Astrocyte of the spinal cord (primary cell): ENCODE measurements at regions not wholly inside any gene's neighbourhood (a gene's known extent, or its start where the extent isn't known, plus 50 kb on each side); places are given as distances from the start of the nearest gene placed in this dataset.
"Not testable (repeated sequence)": the region's sequence is repeated elsewhere in the genome, so short reads cannot be mapped to it uniquely, and the experiment has no call there.

ENCODE experiments used
- DNase-seq: peaks from one replicate; pipeline ENCODE4 v3.0.0; 2011; ENCODE audit warnings: low read depth, low spot score
- H3K4me3 ChIP-seq: 2 replicates; pipeline ENCODE4 v1.5.1; 2011; ENCODE audit warnings: low read depth, mild to moderate bottlenecking, low read length, moderate library complexity
- CTCF ChIP-seq: IDR thresholded peaks from 2 replicates; pipeline ENCODE4 v1.5.1; 2012; ENCODE audit warnings: low read depth, mild to moderate bottlenecking, low read length, inconsistent platforms
- in situ Hi-C: cut with HindIII; loops from 2 replicates; pipeline ENCODE4 v1.10.0; 2017; ENCODE audit warnings: low sequenced_read_pairs

GRCh38 chr15:63448266-63448665 is 56.1 kb upstream of the USP3 start:
- no peak overlapping the region for H3K4me3 ChIP-seq
- DNase-seq, result no peak
- TF ChIP-seq CTCF, result no peak
- in situ Hi-C loops, result no loop called here

GRCh38 chr15:63448872-63449555 is 55.4 kb upstream of the USP3 start:
- DNase-seq, H3K4me3 ChIP-seq, in situ Hi-C loops: not testable (repeated sequence)

DNA sequence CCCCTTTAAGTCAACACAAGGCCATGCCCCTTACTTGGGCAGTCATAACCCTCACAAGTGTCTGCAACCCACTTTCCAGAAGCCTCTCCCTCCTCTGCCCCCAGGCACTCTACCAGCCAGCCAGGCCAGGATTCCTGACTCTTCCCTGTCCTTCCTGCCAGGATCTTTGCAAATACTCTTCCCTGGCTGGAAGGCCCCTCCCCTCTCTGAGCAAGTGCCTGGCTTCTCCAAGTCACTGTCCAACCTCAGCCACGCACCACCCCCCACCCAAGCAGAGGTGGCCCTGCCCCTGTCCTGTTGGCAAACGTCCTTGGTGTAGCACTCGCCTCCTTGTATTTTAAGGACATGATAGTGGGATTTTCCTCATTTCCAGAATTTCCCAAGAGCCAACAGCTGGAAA is 54.7 kb upstream of the USP3 start:
- H3K4me3 ChIP-seq, result no peak overlapping the region
- no peak for DNase-seq
- no peak for TF ChIP-seq CTCF
- in situ Hi-C loops, result no loop called here

DNA sequence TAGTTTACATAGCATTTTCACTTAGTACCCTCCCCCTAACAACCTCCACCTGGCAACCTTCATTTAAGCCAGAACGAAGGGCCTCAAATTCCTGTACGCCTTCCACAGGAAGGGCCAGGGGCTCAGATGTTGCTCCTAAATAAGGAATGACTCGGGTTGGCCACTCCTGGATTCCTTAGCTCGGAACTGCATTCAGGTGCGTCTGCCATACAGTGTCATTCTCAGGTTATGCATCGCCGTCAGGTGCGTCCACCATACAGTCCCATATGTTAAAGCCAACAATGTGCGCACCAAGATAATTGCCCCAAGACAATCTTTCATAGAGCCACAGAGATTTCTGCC is 53.5 kb upstream of the USP3 start:
- no peak for DNase-seq
- H3K4me3 ChIP-seq, result no peak overlapping the region
- no peak for TF ChIP-seq CTCF
- in situ Hi-C loops, result no loop called here

GRCh38 chr15:63451671-63452315 is 52.6 kb upstream of the USP3 start:
- DNase-seq, result no peak
- in situ Hi-C loops, result no loop called here
- H3K4me3 ChIP-seq, result no peak overlapping the region
- no peak for TF ChIP-seq CTCF

GRCh38 chr15:63452552-63453136 is 51.7 kb upstream of the USP3 start:
- no peak for TF ChIP-seq CTCF
- no peak for DNase-seq
- no peak overlapping the region for H3K4me3 ChIP-seq
- in situ Hi-C loops, result no loop called here

DNA sequence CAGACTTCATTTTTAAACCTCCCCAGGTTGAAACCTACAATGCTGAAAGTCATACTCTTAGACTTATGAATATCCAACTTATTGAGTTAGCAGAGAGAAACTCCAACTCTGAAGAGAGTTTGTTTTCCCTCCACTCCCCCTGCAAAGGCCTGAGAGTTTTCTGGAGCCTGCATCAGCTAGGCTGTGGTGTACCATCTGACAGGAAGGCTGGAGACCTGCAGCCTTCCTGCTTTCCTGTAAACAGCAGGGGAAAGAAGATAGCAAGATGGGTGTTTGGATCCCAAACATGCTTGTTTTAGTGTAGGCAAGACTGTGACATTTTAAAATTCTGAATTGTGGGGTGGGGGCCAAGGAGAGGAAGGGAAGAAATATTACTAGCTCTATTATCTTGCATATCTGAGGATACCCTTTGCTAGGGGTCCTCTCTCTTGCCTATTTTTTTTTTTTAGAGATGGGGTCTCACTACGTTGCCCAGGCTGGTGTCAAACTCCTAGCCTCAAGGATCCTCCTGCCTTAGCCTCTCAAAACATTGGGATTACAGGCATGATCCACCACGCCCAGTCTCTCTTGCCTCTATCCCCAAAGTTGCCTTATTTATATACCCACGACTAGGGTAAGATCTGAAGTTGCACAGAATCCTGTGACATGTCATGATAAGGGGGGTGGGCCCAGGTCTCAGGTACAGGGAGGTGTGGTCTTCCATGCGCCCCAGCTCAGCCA is 51.0 kb upstream of the USP3 start:
- DNase-seq, result no peak
- in situ Hi-C loops, result no loop called here
- TF ChIP-seq CTCF, result no peak
- no peak overlapping the region for H3K4me3 ChIP-seq
